ENCODE measurements at regions not wholly inside any gene's neighbourhood (a gene's known extent, or its start where the extent isn't known, plus 50 kb on each side); places are given as distances from the start of the nearest gene placed in this dataset.

DNA sequence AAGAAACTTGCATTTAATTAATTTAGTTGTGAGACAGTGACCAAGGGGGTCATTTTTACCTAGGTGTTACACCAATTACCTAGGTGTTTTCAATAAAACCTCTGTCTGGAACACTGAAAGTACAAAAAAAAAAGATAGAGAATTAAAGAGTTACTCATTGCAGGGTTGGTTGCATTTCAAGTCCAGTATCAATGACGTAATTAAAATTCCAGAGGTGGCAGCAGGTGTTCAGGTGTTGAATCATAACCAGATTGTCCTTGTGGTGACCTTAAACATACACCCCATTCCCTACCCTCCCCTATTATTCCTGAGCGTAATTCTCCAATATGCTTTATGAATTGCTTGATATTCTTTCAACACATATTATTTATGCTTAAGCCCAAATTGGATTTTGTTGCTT is 352.0 kb upstream of the SLC8A1 start:
- DNase-seq (ENCODE audit: extremely low spot score): no peak
- ChIA-PET POLR2A (no interaction called here), CTCF (interaction anchor here (1.4 kb wide), 1 partner anchor 13 kb away, joined by 3 read pairs; no protein-coding TSS in a partner anchor)
- TF ChIP-seq, protein P1, sequence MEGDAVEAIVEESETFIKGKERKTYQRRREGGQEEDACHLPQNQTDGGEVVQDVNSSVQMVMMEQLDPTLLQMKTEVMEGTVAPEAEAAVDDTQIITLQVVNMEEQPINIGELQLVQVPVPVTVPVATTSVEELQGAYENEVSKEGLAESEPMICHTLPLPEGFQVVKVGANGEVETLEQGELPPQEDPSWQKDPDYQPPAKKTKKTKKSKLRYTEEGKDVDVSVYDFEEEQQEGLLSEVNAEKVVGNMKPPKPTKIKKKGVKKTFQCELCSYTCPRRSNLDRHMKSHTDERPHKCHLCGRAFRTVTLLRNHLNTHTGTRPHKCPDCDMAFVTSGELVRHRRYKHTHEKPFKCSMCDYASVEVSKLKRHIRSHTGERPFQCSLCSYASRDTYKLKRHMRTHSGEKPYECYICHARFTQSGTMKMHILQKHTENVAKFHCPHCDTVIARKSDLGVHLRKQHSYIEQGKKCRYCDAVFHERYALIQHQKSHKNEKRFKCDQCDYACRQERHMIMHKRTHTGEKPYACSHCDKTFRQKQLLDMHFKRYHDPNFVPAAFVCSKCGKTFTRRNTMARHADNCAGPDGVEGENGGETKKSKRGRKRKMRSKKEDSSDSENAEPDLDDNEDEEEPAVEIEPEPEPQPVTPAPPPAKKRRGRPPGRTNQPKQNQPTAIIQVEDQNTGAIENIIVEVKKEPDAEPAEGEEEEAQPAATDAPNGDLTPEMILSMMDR (IDR thresholded peaks at IDR 0.05; ENCODE audit: control extremely low read depth, extremely low read depth, low read depth, missing control alignments): no peak

DNA sequence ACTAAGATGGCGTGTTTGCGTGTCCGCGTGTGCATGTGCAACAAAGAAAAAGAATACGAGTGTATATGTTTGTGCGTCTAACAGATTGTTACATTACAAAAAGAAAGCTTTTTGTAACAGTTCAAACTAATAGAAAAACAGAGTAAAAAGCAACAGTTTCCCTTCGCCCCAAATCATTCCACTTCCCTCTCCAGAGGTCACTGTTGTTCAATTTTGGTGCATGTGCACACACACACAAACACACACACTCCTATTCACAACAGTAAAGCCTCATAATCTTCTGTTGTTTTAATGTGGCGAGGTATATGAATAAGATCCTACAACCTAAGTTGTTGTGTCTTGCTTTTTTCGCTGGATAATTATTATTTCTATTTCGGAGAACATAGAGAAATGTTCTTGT is 357.3 kb upstream of the SLC8A1 start:
- DNase-seq (ENCODE audit: extremely low spot score): no peak
- TF ChIP-seq, protein P1 (IDR thresholded peaks at IDR 0.05; ENCODE audit: control extremely low read depth, extremely low read depth, low read depth, missing control alignments): no peak
- ChIA-PET POLR2A (no interaction called here), CTCF (no interaction called here)

DNA sequence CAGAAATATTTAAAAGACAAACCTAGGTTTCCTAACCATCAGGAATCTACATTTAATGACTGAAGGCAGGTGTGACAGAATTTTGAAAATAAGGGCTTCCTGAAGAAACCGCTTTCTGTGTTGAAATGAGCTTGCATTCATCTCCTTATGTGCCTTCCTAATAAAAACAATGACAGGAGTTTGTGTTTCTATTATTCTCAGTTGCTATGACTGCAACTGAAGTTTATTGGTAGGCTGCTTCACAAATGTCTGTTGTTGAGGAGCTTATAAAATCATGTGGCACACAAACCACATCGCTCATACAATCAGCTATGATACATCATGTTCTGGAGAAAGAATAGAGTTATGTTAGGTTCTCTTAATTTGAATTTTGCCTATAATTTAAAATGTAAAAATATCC is 362.7 kb upstream of the SLC8A1 start:
- TF ChIP-seq, protein P1 (IDR thresholded peaks at IDR 0.05; ENCODE audit: control extremely low read depth, extremely low read depth, low read depth, missing control alignments): no peak
- ChIA-PET POLR2A (no interaction called here), CTCF (interaction anchor here (1.1 to 1.4 kb wide), 2 partner anchors 10 to 242 kb away, joined by 3 read pairs; no protein-coding TSS in a partner anchor)
- DNase-seq (ENCODE audit: extremely low spot score): no peak

DNA sequence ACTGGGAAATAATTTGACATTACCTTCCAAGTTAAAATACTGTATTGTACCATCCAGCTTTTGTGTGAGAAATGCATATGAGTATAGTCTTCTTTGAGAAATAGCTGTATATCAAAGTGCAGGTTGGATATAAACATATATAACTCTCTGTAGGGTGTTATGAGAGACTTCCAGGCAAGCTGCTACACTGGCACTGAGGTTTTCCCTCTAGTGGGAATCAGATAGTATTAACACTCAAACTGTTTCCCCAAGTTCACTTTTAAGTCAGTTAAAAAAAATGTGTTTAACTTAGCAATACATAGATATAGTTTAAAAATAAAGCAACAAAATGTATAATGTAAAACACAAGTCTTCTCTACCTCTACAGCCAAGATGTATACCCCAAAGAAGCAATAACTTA is 368.4 kb upstream of the SLC8A1 start:
- TF ChIP-seq, protein P1 (IDR thresholded peaks at IDR 0.05; ENCODE audit: control extremely low read depth, extremely low read depth, low read depth, missing control alignments): no peak
- CTCF ChIA-PET: no interaction called here
- DNase-seq (ENCODE audit: extremely low spot score): no peak
- POLR2A ChIA-PET: no interaction called here

DNA sequence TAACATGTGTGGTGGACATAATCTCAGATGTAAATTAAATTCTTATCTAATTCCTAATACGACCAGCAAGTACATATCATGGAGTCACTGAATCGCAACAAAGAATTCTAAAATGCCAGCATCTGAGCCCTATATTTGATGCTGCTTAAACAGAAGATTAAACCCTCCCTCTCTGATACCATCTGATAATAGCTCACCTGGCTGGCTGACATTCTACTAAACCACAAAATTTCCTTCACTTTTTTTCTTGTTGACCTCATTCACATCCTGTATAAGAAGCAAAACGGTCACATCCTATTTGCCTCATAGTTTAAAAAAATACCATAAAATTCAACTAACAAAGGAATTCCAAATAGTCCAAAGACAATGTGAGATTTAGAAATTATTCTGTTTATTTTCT is 371.6 kb upstream of the SLC8A1 start:
- DNase-seq (ENCODE audit: extremely low spot score): no peak
- TF ChIP-seq, protein P1 (IDR thresholded peaks at IDR 0.05; ENCODE audit: control extremely low read depth, extremely low read depth, low read depth, missing control alignments): no peak
- ChIA-PET CTCF (no interaction called here), POLR2A (no interaction called here)

DNA sequence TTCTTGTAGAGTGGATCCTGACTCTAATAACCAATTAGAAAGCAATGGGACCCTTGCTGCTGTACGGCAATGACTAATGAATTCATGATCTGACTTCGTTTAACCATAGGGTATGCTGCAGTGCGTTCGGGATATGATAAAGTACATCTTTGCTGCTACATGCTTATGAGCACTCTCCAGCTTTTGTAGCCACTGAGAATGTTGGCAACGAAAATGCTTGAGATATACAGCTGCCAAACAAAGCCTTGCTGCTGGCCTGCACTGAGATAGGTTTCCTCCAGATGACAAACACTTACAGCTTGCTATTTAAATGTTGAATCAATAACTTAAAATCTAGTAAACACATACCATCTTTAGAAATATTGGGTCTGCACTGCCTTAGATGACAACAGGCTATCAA is 372.4 kb upstream of the SLC8A1 start:
- ChIA-PET POLR2A (no interaction called here), CTCF (interaction anchor here (1.0 kb wide), 1 partner anchor 10 kb away, joined by 3 read pairs; no protein-coding TSS in a partner anchor)
- TF ChIP-seq, protein P1 (IDR thresholded peaks at IDR 0.05; ENCODE audit: control extremely low read depth, extremely low read depth, low read depth, missing control alignments): no peak
- DNase-seq (ENCODE audit: extremely low spot score): no peak

DNA sequence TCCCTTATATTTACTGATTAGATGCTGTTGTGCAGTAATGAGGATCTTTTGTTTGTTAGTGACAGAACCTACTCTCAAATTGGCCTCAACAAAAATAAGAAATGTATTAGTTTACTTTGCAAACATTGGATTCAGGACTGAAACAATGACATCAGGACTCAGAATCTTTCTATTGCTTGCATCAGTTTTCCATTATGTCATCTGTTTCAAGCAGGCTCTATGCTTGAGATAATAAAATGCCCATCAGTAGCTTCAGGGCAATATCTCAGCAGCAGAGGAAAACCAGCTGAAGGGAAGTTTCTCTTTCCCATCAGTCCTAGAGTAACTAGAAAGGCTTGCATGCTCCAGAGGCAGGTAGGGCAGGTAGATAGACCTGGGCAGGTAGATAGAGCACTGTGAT is 375.5 kb upstream of the SLC8A1 start:
- TF ChIP-seq, protein P1 (IDR thresholded peaks at IDR 0.05; ENCODE audit: control extremely low read depth, extremely low read depth, low read depth, missing control alignments): no peak
- POLR2A ChIA-PET: no interaction called here
- no peak for DNase-seq (ENCODE audit: extremely low spot score)
- CTCF ChIA-PET: no interaction called here

Measured in GM10248 (cell line).